ENCODE measurements at regions not wholly inside any gene's neighbourhood (a gene's known extent, or its start where the extent isn't known, plus 50 kb on each side); places are given as distances from the start of the nearest gene placed in this dataset.

DNA sequence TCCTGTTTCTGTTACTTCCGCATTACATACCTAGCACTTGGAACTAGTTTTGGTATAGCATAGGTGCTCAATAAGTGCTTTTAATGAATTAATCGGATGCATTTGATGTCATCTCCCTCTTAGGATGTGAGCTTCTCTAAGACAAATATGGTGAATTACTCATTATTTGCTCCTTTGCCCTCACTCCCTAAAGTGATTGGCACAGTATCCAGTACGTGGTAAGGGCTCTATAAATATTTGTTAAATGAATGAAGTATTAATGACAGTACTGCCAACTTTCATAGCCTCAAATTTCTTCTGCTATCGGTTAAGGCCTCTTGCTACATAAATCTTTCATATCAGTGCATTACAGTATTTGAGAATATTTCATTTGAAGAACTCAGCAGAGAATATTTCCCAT lies 75.9 kb upstream of the ARID5B start:
- TF ChIP-seq, protein P1, sequence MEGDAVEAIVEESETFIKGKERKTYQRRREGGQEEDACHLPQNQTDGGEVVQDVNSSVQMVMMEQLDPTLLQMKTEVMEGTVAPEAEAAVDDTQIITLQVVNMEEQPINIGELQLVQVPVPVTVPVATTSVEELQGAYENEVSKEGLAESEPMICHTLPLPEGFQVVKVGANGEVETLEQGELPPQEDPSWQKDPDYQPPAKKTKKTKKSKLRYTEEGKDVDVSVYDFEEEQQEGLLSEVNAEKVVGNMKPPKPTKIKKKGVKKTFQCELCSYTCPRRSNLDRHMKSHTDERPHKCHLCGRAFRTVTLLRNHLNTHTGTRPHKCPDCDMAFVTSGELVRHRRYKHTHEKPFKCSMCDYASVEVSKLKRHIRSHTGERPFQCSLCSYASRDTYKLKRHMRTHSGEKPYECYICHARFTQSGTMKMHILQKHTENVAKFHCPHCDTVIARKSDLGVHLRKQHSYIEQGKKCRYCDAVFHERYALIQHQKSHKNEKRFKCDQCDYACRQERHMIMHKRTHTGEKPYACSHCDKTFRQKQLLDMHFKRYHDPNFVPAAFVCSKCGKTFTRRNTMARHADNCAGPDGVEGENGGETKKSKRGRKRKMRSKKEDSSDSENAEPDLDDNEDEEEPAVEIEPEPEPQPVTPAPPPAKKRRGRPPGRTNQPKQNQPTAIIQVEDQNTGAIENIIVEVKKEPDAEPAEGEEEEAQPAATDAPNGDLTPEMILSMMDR (IDR thresholded peaks at IDR 0.05): no peak
- no peak for TF ChIP-seq POLR2A (IDR thresholded peaks at IDR 0.05)
